Neutrophil (primary cell): ENCODE measurements at regions not wholly inside any gene's neighbourhood (a gene's known extent, or its start where the extent isn't known, plus 50 kb on each side); places are given as distances from the start of the nearest gene placed in this dataset.

ENCODE experiments used
- H3K27ac ChIP-seq: fragments of 200-600 bp; sonication (generic); 2 replicates; pipeline ENCODE4 v1.5.1; 2016; ENCODE audit warnings: mild to moderate bottlenecking, moderate library complexity
- H3K27me3 ChIP-seq: fragments of 200-600 bp; sonication (generic); 2 replicates; pipeline ENCODE4 v1.6.0; 2016; ENCODE audit warnings: mild to moderate bottlenecking
- H3K36me3 ChIP-seq: fragments of 200-600 bp; sonication (generic); 2 replicates; pipeline ENCODE4 v1.5.1; 2017
- H3K4me1 ChIP-seq, 2 experiments: fragments of 200-600 bp in 1 of 2; sonication (generic) in 1 of 2; 1 replicate in 1 of 2; 2 replicates in 1 of 2; pipeline versions ENCODE4 v1.5.1 to v1.6.1; 2013 to 2016; ENCODE audit warnings: low read depth in 1 of 2, low read length in 1 of 2, mild to moderate bottlenecking in 1 of 2, moderate library complexity in 1 of 2; ENCODE audit not compliant: control insufficient read depth in 1 of 2, insufficient read depth in 1 of 2
- H3K4me3 ChIP-seq, 2 experiments: fragments of 200-600 bp in 1 of 2; sonication (generic) in 1 of 2; 1 replicate in 1 of 2; 2 replicates in 1 of 2; pipeline ENCODE4 v1.5.1; 2013 to 2016; ENCODE audit warnings: low read depth in 1 of 2, low read length in 1 of 2, mild to moderate bottlenecking in 1 of 2, moderate library complexity in 1 of 2
- H3K9me3 ChIP-seq: fragments of 200-600 bp; sonication (generic); 2 replicates; pipeline ENCODE4 v1.5.1; 2016
- CTCF ChIP-seq: fragments of 200-600 bp; sonication (generic); IDR thresholded peaks from 2 replicates; pipeline ENCODE4 v1.5.1; 2016; ENCODE audit warnings: antibody characterized with exemption

GRCh38 chr1:199449681-199450080, 577.8 kb upstream of the NR5A2 start:
- no peak overlapping the region for H3K27ac ChIP-seq
- no peaks in the 10 kb centered on the region for H3K27me3 ChIP-seq
- H3K4me3 ChIP-seq = no peak overlapping the region
- TF ChIP-seq CTCF = no peak
- no peaks in the 10 kb centered on the region for H3K36me3 ChIP-seq
- no peaks in the 10 kb centered on the region for H3K4me1 ChIP-seq
- H3K9me3 ChIP-seq = no peaks in the 10 kb centered on the region

GRCh38 chr1:199452627-199453026, 574.9 kb upstream of the NR5A2 start:
- H3K36me3 ChIP-seq = no peaks in the 10 kb centered on the region
- no peak overlapping the region for H3K4me3 ChIP-seq
- TF ChIP-seq CTCF = no peak
- no peaks in the 10 kb centered on the region for H3K27me3 ChIP-seq
- no peak overlapping the region for H3K27ac ChIP-seq
- no peaks in the 10 kb centered on the region for H3K4me1 ChIP-seq
- H3K9me3 ChIP-seq = no peaks in the 10 kb centered on the region

GRCh38 chr1:199453723-199454122, 573.8 kb upstream of the NR5A2 start:
- TF ChIP-seq CTCF = no peak
- Histone ChIP-seq H3K4me1 (no peaks in the 10 kb centered on the region), H3K27ac (no peak overlapping the region), H3K36me3 (no peaks in the 10 kb centered on the region), H3K27me3 (no peaks in the 10 kb centered on the region), H3K4me3 (no peak overlapping the region), H3K9me3 (no peaks in the 10 kb centered on the region)

- Histone ChIP-seq H3K4me1 (no peaks in the 10 kb centered on the region), H3K27ac (no peak overlapping the region), H3K4me3 (no peak overlapping the region), H3K9me3 (no peaks in the 10 kb centered on the region), H3K27me3 (no peaks in the 10 kb centered on the region), H3K36me3 (no peaks in the 10 kb centered on the region)
- TF ChIP-seq CTCF = no peak
These were observed 566.6 kb upstream of the NR5A2 start for GRCh38 chr1:199460933-199461332.

GRCh38 chr1:199463521-199464127, 563.9 kb upstream of the NR5A2 start:
- H3K4me1 ChIP-seq = no peaks in the 10 kb centered on the region
- no peak overlapping the region for H3K4me3 ChIP-seq
- H3K36me3 ChIP-seq = no peaks in the 10 kb centered on the region
- H3K27me3 ChIP-seq = no peaks in the 10 kb centered on the region
- H3K9me3 ChIP-seq = no peaks in the 10 kb centered on the region
- no peak for TF ChIP-seq CTCF
- H3K27ac ChIP-seq = no peak overlapping the region

GRCh38 chr1:199466961-199467360, 560.5 kb upstream of the NR5A2 start:
- no peak for TF ChIP-seq CTCF
- H3K27me3 ChIP-seq = no peaks in the 10 kb centered on the region
- H3K4me3 ChIP-seq = no peak overlapping the region
- H3K9me3 ChIP-seq = no peaks in the 10 kb centered on the region
- H3K4me1 ChIP-seq = no peaks in the 10 kb centered on the region
- no peak overlapping the region for H3K27ac ChIP-seq
- no peaks in the 10 kb centered on the region for H3K36me3 ChIP-seq
